ENCODE measurements at regions not wholly inside any gene's neighbourhood (a gene's known extent, or its start where the extent isn't known, plus 50 kb on each side); places are given as distances from the start of the nearest gene placed in this dataset.

GRCh38 chr18:10209302-10209701 lies 245.1 kb upstream of the APCDD1 start:
- H3K27ac ChIP-seq = no peak overlapping the region
- H3K4me1 ChIP-seq = no peaks in the 10 kb centered on the region
- H3K36me3 ChIP-seq = no peaks in the 10 kb centered on the region
- no peak overlapping the region for H3K4me3 ChIP-seq
- no peaks in the 10 kb centered on the region for H3K9me3 ChIP-seq
- intact Hi-C loops (cut with DNase I; ENCODE audit: low total_unique reads) = no loop called here
- no peaks in the 10 kb centered on the region for H3K27me3 ChIP-seq
- no peak for DNase-seq (ENCODE audit: low spot score in 2 of 2)
- TF ChIP-seq POLR2A (IDR thresholded peaks at IDR 0.05) (no peak), POLR2AphosphoS5 (IDR thresholded peaks at IDR 0.05) (no peak), CTCF (IDR thresholded peaks at IDR 0.05) (no peak)

GRCh38 chr18:10210057-10210633 lies 244.3 kb upstream of the APCDD1 start:
- TF ChIP-seq POLR2AphosphoS5 (IDR thresholded peaks at IDR 0.05) = no peak
- no peak for TF ChIP-seq POLR2A (IDR thresholded peaks at IDR 0.05)
- no peak for TF ChIP-seq CTCF (IDR thresholded peaks at IDR 0.05)
- H3K36me3 ChIP-seq = no peaks in the 10 kb centered on the region
- no peak for DNase-seq (ENCODE audit: low spot score in 2 of 2)
- no peak overlapping the region for H3K27ac ChIP-seq
- no peaks in the 10 kb centered on the region for H3K27me3 ChIP-seq
- intact Hi-C loops (cut with DNase I; ENCODE audit: low total_unique reads) = no loop called here
- no peak overlapping the region for H3K4me3 ChIP-seq
- H3K9me3 ChIP-seq = no peaks in the 10 kb centered on the region
- no peaks in the 10 kb centered on the region for H3K4me1 ChIP-seq

GRCh38 chr18:10213526-10213925 lies 240.9 kb upstream of the APCDD1 start:
- H3K4me1 ChIP-seq = no peaks in the 10 kb centered on the region
- TF ChIP-seq POLR2A (IDR thresholded peaks at IDR 0.05) (no peak), CTCF (IDR thresholded peaks at IDR 0.05) (no peak), POLR2AphosphoS5 (IDR thresholded peaks at IDR 0.05) (no peak)
- intact Hi-C loops (cut with DNase I; ENCODE audit: low total_unique reads) = no loop called here
- H3K9me3 ChIP-seq = no peaks in the 10 kb centered on the region
- no peak for DNase-seq (ENCODE audit: low spot score in 2 of 2)
- H3K4me3 ChIP-seq = no peak overlapping the region
- H3K36me3 ChIP-seq = no peaks in the 10 kb centered on the region
- H3K27ac ChIP-seq = no peak overlapping the region
- H3K27me3 ChIP-seq = no peaks in the 10 kb centered on the region

- H3K36me3 ChIP-seq = no peaks in the 10 kb centered on the region
- intact Hi-C loops (cut with DNase I; ENCODE audit: low total_unique reads) = no loop called here
- no peaks in the 10 kb centered on the region for H3K4me1 ChIP-seq
- TF ChIP-seq CTCF (IDR thresholded peaks at IDR 0.05) = no peak
- no peak for DNase-seq (ENCODE audit: low spot score in 2 of 2)
- no peaks in the 10 kb centered on the region for H3K27me3 ChIP-seq
- H3K9me3 ChIP-seq = no peaks in the 10 kb centered on the region
- no peak overlapping the region for H3K4me3 ChIP-seq
- no peak overlapping the region for H3K27ac ChIP-seq
These were observed 239.0 kb upstream of the APCDD1 start for GRCh38 chr18:10215446-10215845.

- H3K36me3 ChIP-seq = no peaks in the 10 kb centered on the region
- no peak overlapping the region for H3K4me3 ChIP-seq
- no peak for TF ChIP-seq POLR2A (IDR thresholded peaks at IDR 0.05)
- no peak for TF ChIP-seq POLR2AphosphoS5 (IDR thresholded peaks at IDR 0.05)
- TF ChIP-seq CTCF (IDR thresholded peaks at IDR 0.05) = no peak
- no peaks in the 10 kb centered on the region for H3K9me3 ChIP-seq
- no peak overlapping the region for H3K27ac ChIP-seq
- DNase-seq (ENCODE audit: low spot score in 2 of 2) = no peak
- no peaks in the 10 kb centered on the region for H3K4me1 ChIP-seq
- H3K27me3 ChIP-seq = no peaks in the 10 kb centered on the region
- intact Hi-C loops (cut with DNase I; ENCODE audit: low total_unique reads) = no loop called here
These were observed 237.6 kb upstream of the APCDD1 start for GRCh38 chr18:10216791-10217190.

Measured in breast epithelium (tissue), 4 donors.